Right cardiac atrium (tissue), 5 donors: ENCODE measurements at regions not wholly inside any gene's neighbourhood (a gene's known extent, or its start where the extent isn't known, plus 50 kb on each side); places are given as distances from the start of the nearest gene placed in this dataset.

ENCODE experiments used
- ATAC-seq, 2 donors: fragments of 200-7000 bp; cut with Tn5 transposase; one replicate each; pipeline versions ENCODE4 v1.8.0 to v1.9.1; 2020; ENCODE audit warnings: moderate library complexity in 2 of 2, mild to moderate bottlenecking in 1 of 2
- DNase-seq, 3 donors: peaks; one replicate each; pipeline ENCODE4 v3.0.0-alpha.2; 2020
- H3K27ac ChIP-seq: one replicate; pipeline ENCODE4 v1.5.1; 2013; ENCODE audit warnings: mild to moderate bottlenecking, low read length, control low read depth, moderate library complexity
- H3K27me3 ChIP-seq: one replicate; pipeline ENCODE4 v1.6.1; 2013; ENCODE audit not compliant: control insufficient read depth, insufficient read depth
- H3K4me1 ChIP-seq: one replicate; pipeline ENCODE4 v1.6.1; 2013; ENCODE audit warnings: low read length; ENCODE audit not compliant: control insufficient read depth, insufficient read depth
- H3K4me3 ChIP-seq: one replicate; pipeline ENCODE4 v1.5.1; 2013; ENCODE audit warnings: low read length, control low read depth
- H3K9me3 ChIP-seq: one replicate; pipeline ENCODE4 v1.6.1; 2013; ENCODE audit warnings: low read length; ENCODE audit not compliant: control insufficient read depth
- WGBS: extraction: QIAGEN DNeasy Blood & Tissue Kit; methylation state at CpG from one replicate; pipeline ENCODE4 v1.1.7; 2013; 5-methylcytosine and 5-hydroxymethylcytosine counted together
- intact Hi-C, 4 donors: fragments of 100-400 bp; cut with DNase I; formaldehyde crosslinking; loops; one replicate each; pipeline versions ENCODE4 v1.11.0 to v1.14.0; 2022 to 2023
- donor health status: healthy with polysubstance abuse.
- donor health status: DM: no; HTN: yes; CAD: no.
- donor health status: DM: no; HTN: no; CAD: no.
- donor health status: DM: no; HTN: yes; CAD: no; lungs with severe emphysema.
- donor health status: DM: yes; HTN: yes; CAD: no.

DNA sequence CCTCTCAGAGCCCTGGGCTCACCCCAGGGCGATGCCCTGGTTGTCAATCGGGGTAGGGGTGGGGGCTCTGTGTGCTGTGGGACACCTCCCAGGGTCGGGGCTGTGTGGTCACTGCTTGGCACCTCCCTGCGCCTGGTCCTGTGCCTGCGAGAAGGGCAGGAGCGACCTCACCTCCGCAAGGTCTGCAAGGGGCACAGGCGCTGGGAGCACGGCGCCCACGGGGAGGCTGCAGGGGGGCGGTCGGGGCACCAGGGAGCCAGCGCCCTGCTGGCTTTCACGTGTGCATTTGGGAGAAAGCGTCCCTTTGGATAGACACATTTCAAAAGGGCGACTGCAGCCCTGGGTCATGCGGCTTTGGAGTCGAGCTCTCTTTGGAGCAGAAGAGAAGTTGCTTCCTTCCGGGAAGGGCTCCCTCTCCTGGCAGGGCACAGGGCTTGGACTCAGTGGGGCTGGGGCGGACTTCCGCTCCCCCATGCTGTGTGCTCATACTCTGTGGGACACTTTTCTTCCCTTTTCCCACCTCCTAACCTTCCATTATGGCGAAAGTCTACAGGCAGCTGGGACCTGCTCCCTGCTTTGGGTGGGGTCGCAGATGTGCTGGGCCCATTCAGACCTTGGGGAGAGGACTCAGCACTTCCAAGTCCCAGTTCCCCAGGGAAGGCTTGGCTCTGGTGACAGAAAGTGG lies 52.9 kb upstream of the SLC28A3 start:
- no peaks in the 10 kb centered on the region for H3K4me1 ChIP-seq
- intact Hi-C loops = loop anchor here (5.0 to 10.0 kb wide), 4 partner anchors 561 to 1219 kb away; no protein-coding TSS in a partner anchor
- 89% methylated on average over 24 of the region's 24 CpGs for WGBS
- H3K27ac ChIP-seq = no peak overlapping the region
- no peak overlapping the region for H3K4me3 ChIP-seq
- no peak for ATAC-seq
- no peaks in the 10 kb centered on the region for H3K27me3 ChIP-seq
- H3K9me3 ChIP-seq = no peaks in the 10 kb centered on the region
- no peak for DNase-seq

DNA sequence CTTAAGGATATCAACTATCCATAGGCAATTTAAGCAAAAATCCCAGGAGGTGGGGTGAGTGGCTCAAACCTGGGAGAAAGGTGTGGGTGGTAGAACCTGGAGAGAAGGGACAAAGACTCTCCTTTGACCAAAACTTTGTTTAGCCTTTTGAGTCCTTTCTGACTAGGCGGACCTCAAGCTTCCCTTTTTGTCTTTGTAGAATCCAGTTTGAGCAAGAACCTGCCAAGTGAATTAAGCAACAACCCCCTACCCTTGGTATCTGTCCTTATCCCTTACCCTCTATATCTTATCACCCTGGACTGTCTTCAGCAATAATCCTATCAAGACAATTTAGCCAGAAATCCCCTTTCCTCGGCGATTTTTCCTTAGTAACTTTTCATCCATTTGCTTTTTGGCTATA lies 53.5 kb upstream of the SLC28A3 start:
- no peaks in the 10 kb centered on the region for H3K9me3 ChIP-seq
- H3K4me1 ChIP-seq = no peaks in the 10 kb centered on the region
- WGBS = 67% methylated on average over 3 of the region's 3 CpGs
- H3K4me3 ChIP-seq = no peak overlapping the region
- DNase-seq (no peak), ATAC-seq (no peak)
- H3K27ac ChIP-seq = no peak overlapping the region
- intact Hi-C loops = loop anchor here (5.0 to 10.0 kb wide), 4 partner anchors 561 to 1218 kb away; no protein-coding TSS in a partner anchor
- H3K27me3 ChIP-seq = no peaks in the 10 kb centered on the region

GRCh38 chr9:84397151-84397728 lies 56.7 kb upstream of the SLC28A3 start:
- intact Hi-C loops = loop anchor here (5.0 to 10.0 kb wide), 5 partner anchors 558 to 1208 kb away; no protein-coding TSS in a partner anchor
- WGBS = 49% methylated on average over 13 of the region's 13 CpGs

GRCh38 chr9:84397822-84398221 lies 57.3 kb upstream of the SLC28A3 start:
- no peaks in the 10 kb centered on the region for H3K9me3 ChIP-seq
- no peaks in the 10 kb centered on the region for H3K4me1 ChIP-seq
- DNase-seq = no peak
- H3K27me3 ChIP-seq = no peaks in the 10 kb centered on the region
- 75% methylated on average over 8 of the region's 8 CpGs for WGBS
- intact Hi-C loops = loop anchor here (5.0 to 10.0 kb wide), 5 partner anchors 557 to 1207 kb away; no protein-coding TSS in a partner anchor
- H3K27ac ChIP-seq = no peak overlapping the region
- ATAC-seq = no peak
- no peak overlapping the region for H3K4me3 ChIP-seq

More at GRCh38 chr9:84397151-84397728, 56.7 kb upstream of the SLC28A3 start:
- ATAC-seq = peak; percentile 78 to 81
- peak; percentile 34 to 76 (median 68) for DNase-seq
- no peak overlapping the region for H3K4me3 ChIP-seq
- H3K27ac ChIP-seq = no peak overlapping the region
- no peaks in the 10 kb centered on the region for H3K27me3 ChIP-seq
- H3K4me1 ChIP-seq = no peaks in the 10 kb centered on the region
- no peaks in the 10 kb centered on the region for H3K9me3 ChIP-seq

GRCh38 chr9:84402517-84402916 lies 62.0 kb upstream of the SLC28A3 start:
- no peaks in the 10 kb centered on the region for H3K27me3 ChIP-seq
- ATAC-seq = peak; percentile 23 to 85
- 65% methylated on average over 4 of the region's 4 CpGs for WGBS
- H3K9me3 ChIP-seq = no peaks in the 10 kb centered on the region
- no peak overlapping the region for H3K4me3 ChIP-seq
- H3K27ac ChIP-seq = no peak overlapping the region
- intact Hi-C loops = loop anchor here in 3 of 4 donors (10.0 kb wide), 3 partner anchors 262 to 1202 kb away; partner anchors contain the start of gene NTRK2 (in 1 of the 3)
- DNase-seq = no peak
- no peaks in the 10 kb centered on the region for H3K4me1 ChIP-seq

DNA sequence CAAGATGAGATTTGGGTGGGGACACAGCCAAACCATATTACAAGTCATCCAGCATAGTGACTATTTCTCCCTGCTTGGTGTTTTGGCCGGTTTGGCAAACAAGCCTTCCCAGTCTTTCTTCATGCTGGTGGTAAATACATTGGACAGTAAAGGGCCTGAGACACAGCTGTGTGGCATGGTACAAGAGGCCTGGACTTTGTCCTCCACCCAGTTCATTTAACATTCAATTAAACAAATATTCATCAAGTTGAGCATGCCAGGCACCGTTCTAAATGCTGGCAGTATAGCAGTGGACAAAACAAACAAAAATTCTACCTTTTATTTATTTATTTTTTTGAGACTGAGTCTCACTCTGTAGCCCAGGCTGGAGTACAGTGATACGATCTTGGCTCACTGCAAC lies 62.7 kb upstream of the SLC28A3 start:
- WGBS = 92% methylated on average over 3 of the region's 3 CpGs
- ATAC-seq = no peak
- no peak for DNase-seq
- no peaks in the 10 kb centered on the region for H3K9me3 ChIP-seq
- no peaks in the 10 kb centered on the region for H3K4me1 ChIP-seq
- H3K27me3 ChIP-seq = no peaks in the 10 kb centered on the region
- H3K27ac ChIP-seq = no peak overlapping the region
- intact Hi-C loops = loop anchor here in 3 of 4 donors (10.0 kb wide), 3 partner anchors 262 to 1202 kb away; partner anchors contain the start of gene NTRK2 (in 1 of the 3)
- no peak overlapping the region for H3K4me3 ChIP-seq

- intact Hi-C loops = loop anchor here in 3 of 4 donors (10.0 kb wide), 3 partner anchors 261 to 1201 kb away; partner anchors contain the start of gene NTRK2 (in 1 of the 3)
- no peaks in the 10 kb centered on the region for H3K27me3 ChIP-seq
These were observed 63.6 kb upstream of the SLC28A3 start for GRCh38 chr9:84404095-84404686.

GRCh38 chr9:84405667-84406066 lies 65.1 kb upstream of the SLC28A3 start:
- Histone ChIP-seq H3K4me3 (no peak overlapping the region), H3K27me3 (no peaks in the 10 kb centered on the region), H3K9me3 (no peaks in the 10 kb centered on the region), H3K4me1 (no peaks in the 10 kb centered on the region), H3K27ac (no peak overlapping the region)
- ATAC-seq (no peak), DNase-seq (no peak)
- 91% methylated on average over 4 of the region's 4 CpGs for WGBS
- intact Hi-C loops = loop anchor here in 3 of 4 donors (10.0 kb wide), 3 partner anchors 259 to 1199 kb away; partner anchors contain the start of gene NTRK2 (in 1 of the 3)

More at GRCh38 chr9:84404095-84404686, 63.6 kb upstream of the SLC28A3 start:
- 38% methylated on average over 8 of the region's 8 CpGs for WGBS
- Histone ChIP-seq H3K27ac (no peak overlapping the region), H3K4me1 (no peaks in the 10 kb centered on the region), H3K4me3 (no peak overlapping the region), H3K9me3 (no peaks in the 10 kb centered on the region)
- ATAC-seq (peak in 1 of 2 donors; percentile 26), DNase-seq (no peak)

DNA sequence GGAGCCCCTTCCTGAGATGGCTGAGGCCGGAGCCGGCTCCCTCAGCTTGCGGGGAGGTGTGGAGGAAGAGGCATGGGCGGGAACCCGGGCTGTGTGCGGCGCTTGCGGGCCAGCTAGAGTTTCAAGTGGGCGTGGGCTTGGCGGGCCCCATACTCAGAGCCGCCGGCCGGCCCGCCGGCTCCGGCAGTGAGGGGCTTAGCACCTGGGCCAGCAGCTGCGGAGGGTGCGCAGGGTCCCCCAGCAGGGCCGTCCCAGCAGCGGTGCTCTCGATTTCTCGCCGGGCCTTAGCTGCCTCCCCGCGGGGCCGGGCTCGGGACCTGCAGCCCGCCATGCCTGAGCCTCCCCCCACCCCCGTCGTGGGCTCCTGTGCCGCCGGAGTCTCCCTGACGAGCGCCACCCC lies 67.9 kb upstream of the SLC28A3 start:
- intact Hi-C loops = loop anchor here in 3 of 4 donors (10.0 kb wide), 3 partner anchors 256 to 1196 kb away; partner anchors contain the start of gene NTRK2 (in 1 of the 3)
- H3K27me3 ChIP-seq = no peaks in the 10 kb centered on the region
- DNase-seq (no peak), ATAC-seq (no peak)
- 96% methylated on average over 34 of the region's 34 CpGs for WGBS
- no peaks in the 10 kb centered on the region for H3K9me3 ChIP-seq
- no peaks in the 10 kb centered on the region for H3K4me1 ChIP-seq
- H3K4me3 ChIP-seq = no peak overlapping the region
- H3K27ac ChIP-seq = no peak overlapping the region

- WGBS = 69% methylated on average over 6 of the region's 6 CpGs
These were observed 71.2 kb upstream of the SLC28A3 start for GRCh38 chr9:84411683-84412267.

More at GRCh38 chr9:84411683-84412267, 71.2 kb upstream of the SLC28A3 start:
- ATAC-seq (no peak), DNase-seq (no peak)
- Histone ChIP-seq H3K4me1 (peaks cover 2% of the 10 kb centered on the region), H3K27me3 (no peaks in the 10 kb centered on the region), H3K27ac (no peak overlapping the region), H3K4me3 (no peak overlapping the region), H3K9me3 (no peaks in the 10 kb centered on the region)
- intact Hi-C loops = no loop called here
